SH-SY5Y (cell line): ENCODE measurements at regions not wholly inside any gene's neighbourhood (a gene's known extent, or its start where the extent isn't known, plus 50 kb on each side); places are given as distances from the start of the nearest gene placed in this dataset.

ENCODE experiments used
- GATA2 ChIP-seq: IDR thresholded peaks from 2 replicates; pipeline ENCODE4 v1.6.1; 2011; ENCODE audit warnings: mild to moderate bottlenecking, low read depth, low read length
- GATA3 ChIP-seq: IDR thresholded peaks from 2 replicates; pipeline ENCODE4 v1.6.1; 2011; ENCODE audit warnings: low read depth, mild to moderate bottlenecking, low read length, moderate library complexity

DNA sequence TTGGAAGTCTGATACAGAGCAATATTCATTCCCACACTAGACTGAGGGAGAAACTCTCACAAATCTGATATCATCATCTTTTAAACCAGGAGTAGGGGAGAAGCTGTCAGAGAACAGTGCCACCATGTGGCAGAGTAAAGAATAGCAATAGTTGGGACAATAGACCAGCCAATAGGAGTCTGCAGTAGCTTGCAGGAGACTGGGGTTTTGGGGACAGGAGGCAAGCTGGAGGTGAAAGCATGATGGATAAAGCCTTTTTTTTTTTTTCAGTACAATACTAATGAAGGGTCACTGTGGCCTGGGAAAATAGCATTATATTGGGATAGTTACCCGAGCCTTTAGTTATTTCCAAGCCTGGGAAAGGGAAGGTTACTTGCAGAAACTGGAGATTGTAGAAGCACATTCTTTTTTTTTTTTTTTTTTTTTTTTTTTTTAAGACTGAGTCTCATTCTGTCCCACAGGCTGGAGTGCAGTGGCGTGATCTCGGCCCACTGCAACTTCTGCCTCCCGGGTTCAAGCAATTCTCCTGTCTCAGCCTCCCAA, 120.7 kb downstream of the S1PR1 start:
- TF ChIP-seq GATA2 (no peak), GATA3 (no peak)
